Epithelial cell of prostate (primary cell): ENCODE measurements at regions not wholly inside any gene's neighbourhood (a gene's known extent, or its start where the extent isn't known, plus 50 kb on each side); places are given as distances from the start of the nearest gene placed in this dataset.
"Not testable (repeated sequence)": the region's sequence is repeated elsewhere in the genome, so short reads cannot be mapped to it uniquely, and the experiment has no call there.

ENCODE experiments used
- DNase-seq: peaks from one replicate; pipeline ENCODE4 v3.0.0-alpha.2; 2011; ENCODE audit warnings: low read depth, low spot score
- H3K27ac ChIP-seq: fragments of 450-650 bp; 2 replicates; pipeline ENCODE4 v1.5.1; 2017; ENCODE audit warnings: mild to moderate bottlenecking

DNA sequence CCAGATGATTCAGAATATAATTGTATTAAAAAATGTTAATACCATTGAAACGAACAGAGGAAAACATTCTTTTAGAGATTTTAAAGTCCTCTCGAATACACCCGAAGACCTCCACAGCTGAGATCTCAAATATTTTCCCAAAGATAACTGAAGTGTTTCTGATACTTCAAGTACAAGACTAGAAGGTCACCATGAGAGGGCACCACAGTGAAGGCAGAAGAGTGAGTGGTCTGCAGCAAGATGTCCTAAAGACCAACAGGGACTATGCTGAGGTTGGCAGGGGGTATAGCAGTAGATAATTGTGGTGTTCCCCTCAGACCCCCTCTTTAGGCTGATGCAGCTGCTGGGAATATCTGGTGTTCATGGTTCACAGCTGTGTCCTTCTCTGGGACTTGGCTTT is 156.5 kb downstream of the PDCD6IP start:
- no peak overlapping the region for H3K27ac ChIP-seq

DNA sequence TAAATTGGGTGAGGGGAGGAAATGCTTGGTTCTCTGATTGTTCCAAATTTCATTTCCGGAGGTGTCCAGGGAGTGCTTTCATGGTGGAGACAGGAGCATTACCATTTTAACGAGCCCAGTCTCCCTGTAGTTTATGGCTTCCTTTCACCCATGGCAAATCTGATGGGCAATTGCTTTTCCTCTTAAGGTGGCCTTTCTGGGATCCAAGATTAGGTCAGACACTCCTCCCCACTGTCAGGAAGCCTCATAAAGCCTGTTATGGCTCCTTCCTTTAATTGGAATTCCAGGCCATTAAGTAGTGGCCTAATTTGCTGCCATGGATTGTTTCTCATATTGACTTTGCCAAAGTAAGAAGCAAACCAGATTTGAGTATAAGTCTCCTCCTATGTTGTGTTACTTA is 157.8 kb downstream of the PDCD6IP start:
- DNase-seq = no peak

More for the DNA sequence above, 156.5 kb downstream of the PDCD6IP start:
- no peak for DNase-seq

DNA sequence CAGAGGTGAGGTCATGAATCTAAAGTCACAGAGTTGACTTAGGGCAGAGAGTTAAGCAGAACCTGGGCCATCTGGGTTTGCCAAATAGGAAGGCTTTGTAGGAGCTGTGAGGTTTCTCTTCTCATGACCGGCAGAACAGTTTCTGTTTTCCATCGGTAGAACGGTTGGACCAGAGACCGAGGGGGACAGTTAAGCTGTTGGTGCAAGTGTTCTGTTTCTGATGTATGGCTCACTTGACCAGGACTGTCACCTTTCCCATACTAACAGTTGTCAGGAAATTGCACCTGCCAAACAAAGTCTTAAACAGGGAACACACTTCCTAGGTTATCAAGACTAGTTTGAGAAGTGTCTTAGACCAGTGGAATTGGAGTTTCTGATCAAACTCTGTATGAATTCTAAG is 158.3 kb downstream of the PDCD6IP start:
- no peak overlapping the region for H3K27ac ChIP-seq
- no peak for DNase-seq

More for the DNA sequence above, 157.8 kb downstream of the PDCD6IP start:
- no peak overlapping the region for H3K27ac ChIP-seq

DNA sequence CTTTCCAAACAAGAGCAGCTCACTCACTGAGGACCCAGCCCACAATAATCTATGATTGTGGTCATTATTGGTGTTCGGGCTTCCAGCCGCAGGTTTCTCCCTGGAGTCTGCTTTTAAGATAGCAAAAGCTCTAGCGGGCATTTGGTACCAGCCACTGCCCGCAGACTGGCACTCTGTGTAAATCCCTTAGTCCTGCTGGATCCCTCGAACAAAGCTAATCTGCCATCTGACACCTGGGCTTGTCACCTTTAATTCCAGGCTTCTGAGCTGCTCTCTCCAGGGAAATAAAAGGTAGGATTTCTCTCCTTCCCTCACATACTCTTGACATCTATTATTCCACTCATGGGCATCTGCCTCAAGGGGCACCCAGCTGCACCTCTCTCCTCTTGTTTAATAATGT is 158.7 kb downstream of the PDCD6IP start:
- no peak overlapping the region for H3K27ac ChIP-seq
- DNase-seq = no peak

DNA sequence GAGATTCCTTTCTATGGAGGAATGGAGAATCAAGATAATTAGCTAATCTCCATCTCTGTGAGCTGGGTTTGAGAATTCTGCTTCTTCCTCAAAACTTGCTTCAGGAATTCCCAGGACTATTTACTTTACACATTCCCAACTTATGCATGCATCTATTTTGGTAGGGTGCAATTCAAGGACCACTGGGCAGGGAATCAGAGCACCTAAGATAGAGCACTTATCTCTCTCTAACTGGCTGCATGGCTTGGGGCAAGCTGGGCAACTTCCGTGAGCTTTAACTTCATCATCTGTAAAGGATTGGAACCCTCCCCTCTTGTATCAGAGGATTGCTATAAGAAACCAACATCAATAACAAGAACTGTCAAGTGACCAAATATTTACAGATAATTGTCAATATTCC is 160.2 kb downstream of the PDCD6IP start:
- no peak overlapping the region for H3K27ac ChIP-seq
- no peak for DNase-seq

DNA sequence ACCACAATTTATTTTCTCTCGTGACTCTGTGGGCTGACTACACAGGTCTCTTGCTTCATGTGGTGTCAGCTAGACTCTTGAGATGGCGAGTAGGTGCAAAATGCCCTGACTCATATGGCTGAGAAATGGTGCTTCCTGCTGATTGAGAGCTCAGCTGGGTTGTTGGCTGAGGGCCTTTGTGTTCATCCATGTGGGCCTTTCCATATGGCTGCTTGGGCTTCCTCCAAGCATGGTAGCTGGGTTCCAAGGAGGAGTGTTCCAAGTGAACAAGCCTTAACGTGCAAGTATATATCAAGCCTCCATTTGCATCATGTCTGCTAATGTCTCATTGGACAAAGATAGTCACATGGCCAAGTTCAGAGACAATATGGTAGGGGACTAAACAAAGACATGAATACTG is 164.0 kb downstream of the PDCD6IP start:
- H3K27ac ChIP-seq = no peak overlapping the region
- no peak for DNase-seq

DNA sequence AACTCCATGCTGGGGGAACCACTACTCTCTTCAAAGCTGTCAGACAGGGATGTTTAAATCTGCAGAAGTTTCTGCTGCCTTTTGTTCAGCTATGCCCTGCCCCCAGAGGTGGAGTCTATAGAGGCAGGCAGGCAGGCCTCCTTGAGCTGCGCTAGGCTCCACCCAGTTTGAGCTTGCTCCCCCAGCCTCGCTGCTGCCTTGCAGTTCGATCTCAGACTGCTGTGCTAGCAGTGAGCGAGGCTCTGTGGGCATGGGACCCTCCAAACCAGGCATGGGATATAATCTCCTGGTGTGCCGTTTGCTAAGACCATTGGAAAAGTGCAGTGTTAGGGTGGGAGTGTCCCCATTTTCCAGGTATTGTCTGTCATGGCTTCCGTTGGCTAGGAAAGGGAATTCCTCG is 171.8 kb downstream of the PDCD6IP start:
- H3K27ac ChIP-seq, DNase-seq: not testable (repeated sequence)

DNA sequence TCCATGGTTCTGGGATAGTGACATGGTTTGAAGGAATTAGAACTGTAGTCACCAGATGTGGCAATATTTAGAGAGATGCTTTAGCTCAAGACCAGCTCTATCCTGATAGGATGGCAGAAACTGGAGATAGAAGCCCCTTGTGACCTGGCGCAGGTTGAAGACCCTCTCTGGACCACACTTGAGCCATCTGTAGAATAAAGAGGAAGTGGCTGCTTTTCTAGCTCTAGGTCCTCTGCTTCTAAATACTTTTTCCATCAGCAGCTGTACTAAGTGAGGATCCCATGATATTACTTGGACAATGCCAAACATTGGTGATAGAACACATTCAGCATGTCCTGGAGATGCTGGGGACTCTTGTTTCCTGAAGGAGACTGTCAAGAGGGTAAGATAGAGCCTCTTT is 172.6 kb downstream of the PDCD6IP start:
- DNase-seq = no peak
- no peak overlapping the region for H3K27ac ChIP-seq

DNA sequence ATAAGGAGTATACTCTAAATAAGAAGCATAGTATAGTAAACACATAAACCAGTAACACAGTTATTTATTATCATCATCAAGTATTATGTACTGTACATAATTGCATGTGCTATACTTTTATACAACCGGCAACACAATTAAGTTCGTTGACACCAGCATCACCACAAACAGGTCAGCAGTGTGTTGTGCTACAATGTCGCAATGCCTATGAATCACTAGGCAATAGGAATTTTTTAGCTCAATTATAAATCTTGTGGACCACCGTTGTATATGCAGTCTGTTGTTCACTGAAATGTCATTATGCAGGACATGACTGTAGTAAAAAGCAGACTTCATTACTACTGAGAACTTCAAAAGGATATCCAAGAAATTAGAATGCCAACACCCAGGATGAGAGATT is 177.0 kb downstream of the PDCD6IP start:
- no peak for DNase-seq
- no peak overlapping the region for H3K27ac ChIP-seq

DNA sequence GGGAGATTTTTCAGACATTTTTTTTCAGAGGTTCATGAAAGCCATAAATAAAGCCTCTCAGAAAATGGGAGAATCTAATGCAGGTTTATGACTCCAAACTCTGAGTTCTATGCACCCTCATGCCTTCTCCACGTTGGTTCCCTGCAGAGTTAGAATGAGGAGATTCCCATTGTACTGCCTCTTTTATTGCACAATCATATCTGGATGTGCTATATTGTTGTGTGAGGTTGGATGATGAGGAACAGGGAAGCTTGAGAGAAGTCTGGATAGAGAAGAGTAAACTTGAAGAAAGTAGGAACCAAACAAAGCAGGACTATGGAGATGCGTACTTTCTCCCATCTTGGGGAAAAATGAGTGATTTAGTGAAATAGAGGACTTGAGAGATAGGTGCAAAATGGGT is 178.8 kb downstream of the PDCD6IP start:
- no peak overlapping the region for H3K27ac ChIP-seq
- no peak for DNase-seq

DNA sequence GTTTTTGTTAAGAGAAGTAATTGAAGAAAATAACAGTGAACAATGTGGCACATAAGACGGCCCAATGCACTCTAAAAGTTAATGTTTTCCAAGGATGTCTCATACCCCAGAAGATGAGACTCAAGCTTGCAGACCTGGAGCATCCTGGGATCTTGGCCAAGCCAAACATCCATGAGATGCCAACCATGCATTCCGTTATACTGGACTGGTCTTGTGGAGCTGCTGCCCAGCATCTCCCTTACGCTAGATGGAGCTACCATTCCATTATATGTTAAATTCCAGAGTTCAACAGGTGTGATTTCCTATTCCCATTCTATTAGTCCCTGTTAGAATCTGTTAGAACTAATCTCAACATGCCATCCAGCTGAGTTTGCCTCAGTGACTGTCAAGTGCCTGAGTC is 181.8 kb downstream of the PDCD6IP start:
- DNase-seq = peak; percentile 29
- no peak overlapping the region for H3K27ac ChIP-seq

DNA sequence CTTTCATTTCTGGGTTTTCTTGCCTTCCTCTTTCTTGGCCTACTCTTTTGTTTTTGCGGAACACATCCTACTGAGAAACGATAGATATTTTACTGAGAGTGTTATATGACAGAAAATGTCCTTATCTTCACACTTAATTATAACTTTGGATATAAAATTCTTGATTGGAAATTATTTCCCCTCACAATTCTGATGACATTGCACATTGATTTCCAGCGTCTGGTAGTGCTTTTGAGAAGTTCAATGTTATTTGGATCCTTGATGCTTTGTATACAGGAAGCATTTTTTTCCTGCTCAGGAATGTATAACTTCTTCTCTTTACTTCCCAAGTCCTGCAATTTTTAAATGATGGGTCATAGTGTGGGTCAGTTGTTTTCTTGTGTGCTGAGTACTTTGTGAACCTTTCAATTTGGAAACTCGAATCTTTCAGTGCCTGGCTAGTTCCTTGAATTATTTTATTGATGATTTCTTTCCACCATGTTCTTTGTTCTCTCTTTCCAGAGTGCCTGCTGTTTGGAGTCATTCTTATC is 183.9 kb downstream of the PDCD6IP start:
- H3K27ac ChIP-seq = no peak overlapping the region
- DNase-seq = no peak

DNA sequence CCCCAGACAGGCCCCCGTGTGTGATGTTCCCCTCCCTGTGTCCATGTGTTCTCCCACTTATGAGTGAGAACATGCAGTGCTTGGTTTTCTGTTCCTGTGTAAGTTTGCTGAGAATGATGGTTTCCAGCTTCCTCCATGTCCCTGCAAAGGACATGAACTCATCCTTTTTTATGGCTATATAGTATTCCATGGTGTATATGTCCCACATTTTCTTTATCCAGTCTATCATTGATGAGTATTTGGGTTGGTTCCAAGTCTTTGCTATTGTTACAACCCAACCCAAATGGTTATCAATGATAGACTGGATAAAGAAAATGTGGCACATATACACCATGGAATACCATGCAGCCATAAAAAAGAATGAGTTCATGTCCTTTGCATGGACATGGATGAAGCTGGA is 184.5 kb downstream of the PDCD6IP start:
- not testable (repeated sequence) for DNase-seq

DNA sequence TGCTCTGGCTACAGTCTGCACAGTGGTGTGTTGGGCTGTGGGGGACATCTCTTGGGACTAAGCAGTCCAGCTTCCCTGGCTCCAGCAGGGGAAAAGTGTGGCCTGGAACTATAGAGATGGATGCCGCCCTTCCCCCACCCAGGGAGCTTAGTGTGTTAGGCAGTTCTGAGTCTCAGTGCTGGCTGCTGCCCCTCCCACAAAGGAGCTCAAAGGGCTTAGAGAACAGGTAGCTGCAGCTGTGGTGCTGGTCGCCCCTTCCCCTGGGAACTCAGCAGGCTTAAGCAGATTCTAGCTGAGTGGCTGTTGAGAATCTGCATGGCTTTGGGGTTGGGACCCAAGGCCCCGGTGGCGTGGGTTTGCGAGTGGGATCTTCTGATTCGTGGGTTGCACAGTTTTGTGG is 190.8 kb downstream of the PDCD6IP start:
- H3K27ac ChIP-seq = no peak overlapping the region
- no peak for DNase-seq

More for the DNA sequence above, 184.5 kb downstream of the PDCD6IP start:
- H3K27ac ChIP-seq = not testable (repeated sequence)

DNA sequence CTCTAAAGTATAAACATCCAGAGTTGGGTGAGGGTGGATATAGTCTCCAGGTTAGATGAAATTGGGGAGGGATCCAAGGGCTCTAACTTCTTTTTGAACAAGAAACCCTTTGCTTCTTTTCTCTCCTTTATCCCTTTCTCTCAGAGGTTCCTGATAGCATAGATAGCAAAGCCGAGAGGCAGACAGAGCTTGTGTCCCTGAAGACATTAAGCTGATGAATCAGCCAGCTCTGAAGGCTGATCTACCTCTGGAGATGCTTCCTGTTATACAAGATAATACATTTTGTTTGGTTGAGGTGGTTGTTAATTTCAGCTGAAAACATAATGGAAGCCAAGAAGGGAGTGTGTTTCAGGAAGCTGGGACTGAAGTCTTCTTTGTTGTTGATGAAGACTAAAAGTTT is 193.2 kb downstream of the PDCD6IP start:
- no peak for DNase-seq
- no peak overlapping the region for H3K27ac ChIP-seq

DNA sequence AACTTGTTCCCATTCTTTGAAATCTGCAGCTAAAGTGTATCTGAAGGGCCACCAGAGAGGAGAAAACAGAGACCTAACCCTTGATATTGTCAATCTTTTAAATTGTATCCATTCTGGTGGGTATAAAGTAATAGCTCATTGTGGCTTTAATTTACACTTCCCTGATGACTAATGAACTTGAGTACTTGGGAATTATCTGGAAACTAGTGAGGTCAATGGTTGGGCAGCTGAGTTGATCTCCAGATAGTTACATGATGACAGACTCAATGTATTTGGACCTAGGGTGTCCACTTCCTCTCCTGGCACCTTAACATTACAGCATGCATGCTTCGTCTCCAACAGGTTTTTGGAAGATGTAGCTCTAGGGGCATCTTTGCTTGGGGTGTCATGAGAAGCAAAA is 195.2 kb downstream of the PDCD6IP start:
- no peak for DNase-seq

DNA sequence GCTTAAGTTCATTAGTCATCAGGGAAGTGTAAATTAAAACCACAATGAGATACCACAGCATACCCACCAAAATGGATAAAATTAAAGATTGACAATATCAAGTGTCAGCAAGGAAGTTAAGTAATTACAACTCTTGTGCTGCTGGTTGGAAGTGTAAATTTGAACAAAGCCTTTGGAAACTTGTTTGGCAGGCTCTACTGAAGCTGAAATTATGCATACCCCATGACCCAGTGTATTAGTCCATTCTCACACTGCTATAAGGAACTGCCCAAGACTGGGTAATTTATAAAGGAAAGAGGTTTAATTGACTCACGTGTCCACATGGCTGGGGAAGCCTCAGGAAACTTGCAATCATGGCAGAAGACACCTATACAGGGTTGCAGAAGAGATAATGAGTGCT is 196.1 kb downstream of the PDCD6IP start:
- DNase-seq = no peak
- H3K27ac ChIP-seq = no peak overlapping the region

More for the DNA sequence above, 195.2 kb downstream of the PDCD6IP start:
- no peak overlapping the region for H3K27ac ChIP-seq

DNA sequence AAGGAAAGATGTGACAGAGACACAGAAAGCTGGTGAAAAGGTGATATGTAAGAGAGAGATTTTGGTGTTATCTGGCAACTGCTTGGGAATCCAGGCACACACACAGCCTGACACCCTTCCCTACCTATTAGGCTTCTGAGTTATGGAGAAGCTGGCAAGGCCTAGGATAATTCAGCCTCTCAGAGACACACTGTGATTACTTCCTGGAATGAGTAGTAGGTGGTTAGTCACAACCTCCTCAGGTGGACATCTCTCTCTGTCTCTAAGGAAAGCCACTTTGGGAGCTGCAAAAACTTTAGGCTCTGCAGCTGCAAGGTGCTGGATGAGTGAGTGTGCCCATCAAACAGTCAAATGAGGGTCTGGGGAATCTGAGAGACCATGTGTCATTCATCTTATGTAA is 201.9 kb downstream of the PDCD6IP start:
- DNase-seq = peak; percentile 26

DNA sequence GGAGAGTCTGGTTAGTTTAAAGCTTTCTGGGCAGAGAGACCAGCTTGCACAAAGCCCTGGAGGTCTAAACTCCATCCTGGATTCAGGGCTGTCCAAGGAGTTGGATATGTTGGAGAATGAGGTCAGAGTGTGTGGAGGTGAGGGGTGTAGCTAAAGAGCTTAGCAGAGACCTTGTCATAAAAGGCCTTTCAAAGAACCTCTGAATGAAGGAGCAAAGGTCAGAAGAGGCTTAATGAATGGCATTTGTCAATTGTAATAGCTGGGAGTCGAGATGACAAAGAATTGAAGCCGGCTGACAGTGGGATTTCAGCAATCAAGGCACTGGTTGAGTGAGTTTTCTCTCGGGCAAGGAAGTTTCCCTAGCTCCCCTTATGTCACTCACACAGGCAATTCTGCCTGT is 202.6 kb downstream of the PDCD6IP start:
- no peak for DNase-seq
- H3K27ac ChIP-seq = no peak overlapping the region

More for the DNA sequence above, 201.9 kb downstream of the PDCD6IP start:
- H3K27ac ChIP-seq = no peak overlapping the region

DNA sequence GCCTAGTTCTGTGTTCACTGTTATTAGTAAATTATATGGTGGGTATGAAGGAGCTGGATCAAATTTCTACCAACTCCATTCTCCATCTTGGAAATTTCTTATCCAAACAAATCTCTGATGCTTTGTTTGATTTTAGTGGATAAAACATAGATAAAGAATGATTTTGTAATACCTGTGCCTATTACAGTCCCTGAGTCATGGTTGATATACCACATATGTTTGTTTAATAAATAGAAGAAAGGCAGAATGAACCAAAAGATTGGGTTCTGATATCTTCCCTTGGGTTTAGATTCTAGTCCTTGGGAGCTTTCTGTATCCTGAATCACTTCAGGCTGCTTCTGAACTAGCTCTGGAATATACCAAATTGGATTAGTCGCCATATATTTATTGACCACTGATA is 203.6 kb downstream of the PDCD6IP start:
- no peak for DNase-seq

DNA sequence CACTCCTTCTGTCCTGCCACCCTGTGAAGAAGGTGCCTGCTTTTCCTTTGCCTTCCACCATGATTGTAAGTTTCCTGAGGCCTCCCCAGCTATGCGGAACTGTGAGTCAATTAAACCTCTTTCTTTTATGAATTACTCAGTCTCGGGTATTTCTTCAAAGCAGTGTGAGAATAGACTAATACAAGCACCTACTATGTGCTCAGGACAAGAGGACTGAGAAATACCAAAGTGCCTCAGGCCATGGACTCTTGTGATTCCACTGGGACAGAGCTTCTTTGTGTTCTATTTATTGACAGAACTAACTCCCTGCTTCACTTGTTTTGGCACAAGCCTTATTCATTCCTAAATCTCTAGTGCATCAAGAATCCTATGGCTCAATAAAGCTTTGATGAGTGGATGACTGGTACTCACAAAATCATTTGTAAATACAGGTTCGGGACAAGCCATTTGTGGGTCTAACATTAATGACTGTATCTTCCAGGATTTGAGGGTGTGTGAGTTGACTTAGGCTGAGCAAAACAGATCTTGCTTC is 204.2 kb downstream of the PDCD6IP start:
- no peak for DNase-seq
- no peak overlapping the region for H3K27ac ChIP-seq

More for the DNA sequence above, 203.6 kb downstream of the PDCD6IP start:
- no peak overlapping the region for H3K27ac ChIP-seq

DNA sequence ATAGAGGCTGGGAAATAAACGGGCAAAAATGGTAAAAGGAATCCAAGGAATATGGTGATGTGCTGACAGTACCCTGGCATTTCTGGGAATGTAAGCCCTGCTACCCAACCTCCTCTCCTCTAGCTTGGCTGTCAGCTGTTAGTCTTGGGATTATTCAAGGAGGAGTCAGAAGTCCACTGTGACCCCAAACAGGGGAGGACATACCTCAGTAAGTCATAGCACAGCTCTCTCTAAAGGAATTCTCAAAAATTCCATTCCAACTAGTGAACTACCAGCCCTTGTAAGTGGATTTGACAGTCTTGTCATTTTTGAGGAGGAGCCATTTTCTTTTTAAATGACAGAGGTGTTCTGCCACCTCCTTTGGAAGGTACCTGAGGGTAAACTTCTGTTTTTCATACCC is 207.5 kb downstream of the PDCD6IP start:
- H3K27ac ChIP-seq = no peak overlapping the region
- DNase-seq = no peak

DNA sequence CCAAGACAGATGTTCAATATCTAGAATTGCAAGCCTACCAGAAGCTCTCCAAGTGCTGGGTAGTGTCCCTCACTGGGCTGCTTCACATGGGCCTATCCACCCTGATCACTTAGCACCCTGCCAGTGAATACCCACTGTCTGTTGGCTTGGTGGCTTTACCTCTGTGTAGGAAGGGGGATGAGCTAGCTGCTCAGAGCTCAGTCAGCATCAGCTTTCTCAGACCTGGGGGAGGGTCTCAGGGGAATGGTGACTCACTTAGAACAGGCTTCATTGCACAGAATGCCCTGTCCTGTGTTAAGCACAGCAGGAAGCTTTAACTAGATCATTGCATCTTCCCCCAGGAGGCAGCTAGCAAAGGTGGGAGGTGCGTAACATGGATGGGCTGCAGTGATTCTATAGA is 209.8 kb downstream of the PDCD6IP start:
- no peak overlapping the region for H3K27ac ChIP-seq
- DNase-seq = no peak
